ENCODE measurements at regions not wholly inside any gene's neighbourhood (a gene's known extent, or its start where the extent isn't known, plus 50 kb on each side); places are given as distances from the start of the nearest gene placed in this dataset.

DNA sequence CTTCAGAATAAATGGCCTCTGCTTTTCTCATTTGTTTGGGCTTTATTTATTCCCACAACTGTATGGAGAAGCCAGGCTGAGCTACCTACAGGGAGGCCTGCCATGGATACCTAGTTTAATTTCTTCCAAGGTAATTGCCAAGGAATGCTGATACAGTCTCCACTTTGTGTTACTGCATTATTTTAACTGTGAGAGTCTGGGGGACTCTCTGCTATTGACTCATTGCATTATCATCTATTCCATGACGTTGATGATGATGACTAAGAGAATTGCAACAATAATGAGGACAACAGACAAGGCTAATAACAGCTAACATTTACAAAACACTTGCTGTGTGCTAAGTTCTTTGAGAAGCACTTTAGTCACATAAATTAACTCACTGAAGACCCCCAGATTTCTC lies 88.3 kb upstream of the COL21A1 start:
- TF ChIP-seq, protein P1, sequence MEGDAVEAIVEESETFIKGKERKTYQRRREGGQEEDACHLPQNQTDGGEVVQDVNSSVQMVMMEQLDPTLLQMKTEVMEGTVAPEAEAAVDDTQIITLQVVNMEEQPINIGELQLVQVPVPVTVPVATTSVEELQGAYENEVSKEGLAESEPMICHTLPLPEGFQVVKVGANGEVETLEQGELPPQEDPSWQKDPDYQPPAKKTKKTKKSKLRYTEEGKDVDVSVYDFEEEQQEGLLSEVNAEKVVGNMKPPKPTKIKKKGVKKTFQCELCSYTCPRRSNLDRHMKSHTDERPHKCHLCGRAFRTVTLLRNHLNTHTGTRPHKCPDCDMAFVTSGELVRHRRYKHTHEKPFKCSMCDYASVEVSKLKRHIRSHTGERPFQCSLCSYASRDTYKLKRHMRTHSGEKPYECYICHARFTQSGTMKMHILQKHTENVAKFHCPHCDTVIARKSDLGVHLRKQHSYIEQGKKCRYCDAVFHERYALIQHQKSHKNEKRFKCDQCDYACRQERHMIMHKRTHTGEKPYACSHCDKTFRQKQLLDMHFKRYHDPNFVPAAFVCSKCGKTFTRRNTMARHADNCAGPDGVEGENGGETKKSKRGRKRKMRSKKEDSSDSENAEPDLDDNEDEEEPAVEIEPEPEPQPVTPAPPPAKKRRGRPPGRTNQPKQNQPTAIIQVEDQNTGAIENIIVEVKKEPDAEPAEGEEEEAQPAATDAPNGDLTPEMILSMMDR (IDR thresholded peaks at IDR 0.05) = no peak
- no peak for TF ChIP-seq POLR2A (IDR thresholded peaks at IDR 0.05)
